ENCODE measurements at regions not wholly inside any gene's neighbourhood (a gene's known extent, or its start where the extent isn't known, plus 50 kb on each side); places are given as distances from the start of the nearest gene placed in this dataset.
A peak's percentile ranks its signal among the peaks of the same experiment; 100 is the strongest.
"Not testable (repeated sequence)": the region's sequence is repeated elsewhere in the genome, so short reads cannot be mapped to it uniquely, and the experiment has no call there.

GRCh38 chr4:19158107-19158809, 1093.4 kb upstream of the SLIT2 start:
- TF ChIP-seq, protein P1, sequence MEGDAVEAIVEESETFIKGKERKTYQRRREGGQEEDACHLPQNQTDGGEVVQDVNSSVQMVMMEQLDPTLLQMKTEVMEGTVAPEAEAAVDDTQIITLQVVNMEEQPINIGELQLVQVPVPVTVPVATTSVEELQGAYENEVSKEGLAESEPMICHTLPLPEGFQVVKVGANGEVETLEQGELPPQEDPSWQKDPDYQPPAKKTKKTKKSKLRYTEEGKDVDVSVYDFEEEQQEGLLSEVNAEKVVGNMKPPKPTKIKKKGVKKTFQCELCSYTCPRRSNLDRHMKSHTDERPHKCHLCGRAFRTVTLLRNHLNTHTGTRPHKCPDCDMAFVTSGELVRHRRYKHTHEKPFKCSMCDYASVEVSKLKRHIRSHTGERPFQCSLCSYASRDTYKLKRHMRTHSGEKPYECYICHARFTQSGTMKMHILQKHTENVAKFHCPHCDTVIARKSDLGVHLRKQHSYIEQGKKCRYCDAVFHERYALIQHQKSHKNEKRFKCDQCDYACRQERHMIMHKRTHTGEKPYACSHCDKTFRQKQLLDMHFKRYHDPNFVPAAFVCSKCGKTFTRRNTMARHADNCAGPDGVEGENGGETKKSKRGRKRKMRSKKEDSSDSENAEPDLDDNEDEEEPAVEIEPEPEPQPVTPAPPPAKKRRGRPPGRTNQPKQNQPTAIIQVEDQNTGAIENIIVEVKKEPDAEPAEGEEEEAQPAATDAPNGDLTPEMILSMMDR (IDR thresholded peaks at IDR 0.05; ENCODE audit: unreplicated experiment in 3 of 3): no peak
- Mint-ChIP-seq H3K4me1 (peaks cover 21% of the 10 kb centered on the region), H3K27ac (peak overlapping the region; percentile 11 to 48 (median 34)), H3K27me3 (ENCODE audit: low read depth) (no peaks in the 10 kb centered on the region), H3K4me3 (no peak overlapping the region), H3K36me3 (ENCODE audit: low read depth) (peaks cover 21% of the 10 kb centered on the region), H3K9me3 (peaks cover 26% of the 10 kb centered on the region)

DNA sequence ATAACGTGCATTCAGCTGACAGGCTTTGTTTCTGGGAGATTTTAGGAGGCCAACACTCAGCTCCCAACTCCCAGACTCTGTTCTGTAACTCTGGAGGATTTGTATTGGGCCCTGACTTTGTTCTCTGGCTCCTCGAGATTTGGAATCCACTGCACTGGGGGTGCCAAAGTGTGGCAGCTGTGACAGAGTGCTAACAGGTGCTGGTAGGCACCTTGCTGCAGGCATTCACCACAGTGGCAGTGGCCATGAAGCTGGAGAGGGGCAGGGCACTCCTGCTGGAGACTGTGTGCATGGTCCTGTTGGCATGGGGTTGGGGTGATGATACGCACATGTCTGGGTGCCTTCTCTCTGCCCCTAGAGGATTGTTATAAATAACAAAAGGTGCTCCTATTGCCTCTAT, 1094.9 kb upstream of the SLIT2 start:
- Mint-ChIP-seq H3K36me3 (ENCODE audit: low read depth) (peaks cover 21% of the 10 kb centered on the region), H3K27me3 (ENCODE audit: low read depth) (no peaks in the 10 kb centered on the region), H3K4me3 (no peak overlapping the region), H3K27ac (no peak overlapping the region), H3K4me1 (peaks cover 21% of the 10 kb centered on the region), H3K9me3 (peaks cover 27% of the 10 kb centered on the region)
- TF ChIP-seq, protein P1 (IDR thresholded peaks at IDR 0.05; ENCODE audit: unreplicated experiment in 3 of 3): no peak

- TF ChIP-seq, protein P1 (IDR thresholded peaks at IDR 0.05; ENCODE audit: unreplicated experiment in 3 of 3): no peak
- Mint-ChIP-seq H3K4me1 (peaks cover 21% of the 10 kb centered on the region), H3K36me3 (ENCODE audit: low read depth) (peaks cover 21% of the 10 kb centered on the region), H3K4me3 (no peak overlapping the region), H3K27ac (no peak overlapping the region), H3K9me3 (peaks cover 27% of the 10 kb centered on the region), H3K27me3 (ENCODE audit: low read depth) (no peaks in the 10 kb centered on the region)
Observed at GRCh38 chr4:19155568-19155967, 1096.1 kb upstream of the SLIT2 start.

DNA sequence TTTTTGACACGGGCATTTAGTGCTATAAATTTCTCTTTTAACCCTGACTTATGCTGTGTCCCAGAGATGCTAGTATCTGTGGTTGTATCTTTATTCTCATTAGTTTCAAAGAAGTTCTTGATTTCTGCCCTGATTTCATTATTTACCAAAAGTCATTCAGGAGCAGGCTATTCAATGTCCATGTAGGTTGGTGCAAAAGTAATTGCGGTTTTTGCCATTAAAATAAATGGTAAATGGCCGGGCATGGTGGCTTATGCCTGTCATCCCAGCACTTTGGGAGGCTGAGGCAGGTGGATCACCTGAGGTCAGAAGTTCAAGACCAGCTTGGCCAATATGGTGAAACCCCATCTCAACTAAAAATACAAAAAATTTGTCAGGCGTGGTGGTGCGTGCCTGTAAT, 1097.4 kb upstream of the SLIT2 start:
- not testable (repeated sequence) for H3K27me3 Mint-ChIP-seq (ENCODE audit: low read depth); H3K27ac Mint-ChIP-seq; H3K4me3 Mint-ChIP-seq
- peaks cover 27% of the 10 kb centered on the region for H3K9me3 Mint-ChIP-seq
- H3K4me1 Mint-ChIP-seq: peaks cover 15% of the 10 kb centered on the region
- H3K36me3 Mint-ChIP-seq (ENCODE audit: low read depth): peaks cover 21% of the 10 kb centered on the region

DNA sequence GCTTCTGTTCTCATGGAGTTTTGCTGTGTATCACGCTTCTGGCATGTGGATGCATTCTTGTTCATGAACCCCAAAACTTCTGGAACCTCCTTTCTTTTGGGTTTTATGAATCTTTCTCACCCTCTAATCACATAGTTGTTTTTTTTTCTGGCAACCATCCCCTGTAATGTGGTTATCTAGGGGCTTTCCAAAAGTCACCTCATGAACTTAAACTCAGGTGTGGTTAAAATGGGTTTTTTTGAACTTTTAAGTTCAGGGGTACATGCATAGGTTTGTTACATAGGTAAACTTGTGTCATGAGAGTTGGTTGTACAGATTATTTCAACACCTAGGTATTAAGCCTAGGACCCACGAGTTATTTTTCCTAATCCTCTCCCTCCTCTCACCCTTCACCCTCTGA, 1099.4 kb upstream of the SLIT2 start:
- Mint-ChIP-seq H3K9me3 (peaks cover 27% of the 10 kb centered on the region), H3K27ac (no peak overlapping the region), H3K4me1 (no peaks in the 10 kb centered on the region), H3K4me3 (no peak overlapping the region), H3K27me3 (ENCODE audit: low read depth) (no peaks in the 10 kb centered on the region), H3K36me3 (ENCODE audit: low read depth) (peaks cover 21% of the 10 kb centered on the region)
- TF ChIP-seq, protein P1 (IDR thresholded peaks at IDR 0.05; ENCODE audit: unreplicated experiment in 3 of 3): no peak

- Mint-ChIP-seq H3K27me3 (ENCODE audit: low read depth) (no peaks in the 10 kb centered on the region), H3K4me3 (no peak overlapping the region), H3K27ac (no peak overlapping the region), H3K36me3 (ENCODE audit: low read depth) (peaks cover 21% of the 10 kb centered on the region), H3K9me3 (peaks cover 24% of the 10 kb centered on the region), H3K4me1 (no peaks in the 10 kb centered on the region)
- TF ChIP-seq, protein P1 (IDR thresholded peaks at IDR 0.05; ENCODE audit: unreplicated experiment in 3 of 3): no peak
Observed at GRCh38 chr4:19151684-19152083, 1100.0 kb upstream of the SLIT2 start.
